Gastrocnemius medialis (tissue), 4 donors: ENCODE measurements at regions not wholly inside any gene's neighbourhood (a gene's known extent, or its start where the extent isn't known, plus 50 kb on each side); places are given as distances from the start of the nearest gene placed in this dataset.

Experiments
- POLR2A ChIP-seq, 2 donors: fragments of 450-650 bp; IDR thresholded peaks; one replicate each; pipeline ENCODE4 v1.6.1; 2017; ENCODE audit warnings: antibody characterized with exemption in 2 of 2, mild to moderate bottlenecking in 2 of 2, moderate library complexity in 2 of 2
- TF ChIP-seq, protein P1 (sequence below), 5 experiments: fragments of 450-650 bp in 3 of 5; fragments of 200-600 bp in 2 of 5; sonication (generic) in 2 of 5; IDR thresholded peaks in 4 of 5; conservative IDR thresholded peaks in 1 of 5; 1 replicate in 4 of 5; 2 replicates in 1 of 5; pipeline ENCODE4 v1.5.1; 2016 to 2019; ENCODE audit warnings: antibody characterized with exemption in 5 of 5, mild to moderate bottlenecking in 3 of 5, moderate library complexity in 3 of 5

DNA sequence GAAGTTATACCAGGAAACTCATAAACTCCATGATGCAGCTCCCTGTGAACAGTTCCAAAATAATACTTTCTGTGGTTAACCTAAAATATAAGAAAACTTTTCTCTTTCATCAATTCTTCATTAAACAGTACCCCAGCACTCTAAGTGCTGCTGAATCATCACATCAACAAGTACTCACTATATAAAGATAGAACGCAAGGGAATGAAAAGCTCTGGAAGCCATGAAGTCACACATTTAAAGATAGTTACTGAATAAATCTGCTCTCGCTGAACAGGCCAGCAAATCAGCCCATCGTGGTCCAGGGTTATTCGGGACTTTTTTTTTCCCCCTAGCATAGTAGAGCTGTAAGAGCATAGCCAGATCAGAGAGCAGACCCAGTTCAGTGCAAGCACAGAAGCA, 254.3 kb downstream of the IPMK start:
- TF ChIP-seq, protein P1, sequence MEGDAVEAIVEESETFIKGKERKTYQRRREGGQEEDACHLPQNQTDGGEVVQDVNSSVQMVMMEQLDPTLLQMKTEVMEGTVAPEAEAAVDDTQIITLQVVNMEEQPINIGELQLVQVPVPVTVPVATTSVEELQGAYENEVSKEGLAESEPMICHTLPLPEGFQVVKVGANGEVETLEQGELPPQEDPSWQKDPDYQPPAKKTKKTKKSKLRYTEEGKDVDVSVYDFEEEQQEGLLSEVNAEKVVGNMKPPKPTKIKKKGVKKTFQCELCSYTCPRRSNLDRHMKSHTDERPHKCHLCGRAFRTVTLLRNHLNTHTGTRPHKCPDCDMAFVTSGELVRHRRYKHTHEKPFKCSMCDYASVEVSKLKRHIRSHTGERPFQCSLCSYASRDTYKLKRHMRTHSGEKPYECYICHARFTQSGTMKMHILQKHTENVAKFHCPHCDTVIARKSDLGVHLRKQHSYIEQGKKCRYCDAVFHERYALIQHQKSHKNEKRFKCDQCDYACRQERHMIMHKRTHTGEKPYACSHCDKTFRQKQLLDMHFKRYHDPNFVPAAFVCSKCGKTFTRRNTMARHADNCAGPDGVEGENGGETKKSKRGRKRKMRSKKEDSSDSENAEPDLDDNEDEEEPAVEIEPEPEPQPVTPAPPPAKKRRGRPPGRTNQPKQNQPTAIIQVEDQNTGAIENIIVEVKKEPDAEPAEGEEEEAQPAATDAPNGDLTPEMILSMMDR (IDR thresholded peaks at IDR 0.05 in 4 of 5, conservative IDR thresholded peaks at IDR 0.05 in 1 of 5) = no peak
- no peak for TF ChIP-seq POLR2A (IDR thresholded peaks at IDR 0.05)
